ENCODE measurements at regions not wholly inside any gene's neighbourhood (a gene's known extent, or its start where the extent isn't known, plus 50 kb on each side); places are given as distances from the start of the nearest gene placed in this dataset.

DNA sequence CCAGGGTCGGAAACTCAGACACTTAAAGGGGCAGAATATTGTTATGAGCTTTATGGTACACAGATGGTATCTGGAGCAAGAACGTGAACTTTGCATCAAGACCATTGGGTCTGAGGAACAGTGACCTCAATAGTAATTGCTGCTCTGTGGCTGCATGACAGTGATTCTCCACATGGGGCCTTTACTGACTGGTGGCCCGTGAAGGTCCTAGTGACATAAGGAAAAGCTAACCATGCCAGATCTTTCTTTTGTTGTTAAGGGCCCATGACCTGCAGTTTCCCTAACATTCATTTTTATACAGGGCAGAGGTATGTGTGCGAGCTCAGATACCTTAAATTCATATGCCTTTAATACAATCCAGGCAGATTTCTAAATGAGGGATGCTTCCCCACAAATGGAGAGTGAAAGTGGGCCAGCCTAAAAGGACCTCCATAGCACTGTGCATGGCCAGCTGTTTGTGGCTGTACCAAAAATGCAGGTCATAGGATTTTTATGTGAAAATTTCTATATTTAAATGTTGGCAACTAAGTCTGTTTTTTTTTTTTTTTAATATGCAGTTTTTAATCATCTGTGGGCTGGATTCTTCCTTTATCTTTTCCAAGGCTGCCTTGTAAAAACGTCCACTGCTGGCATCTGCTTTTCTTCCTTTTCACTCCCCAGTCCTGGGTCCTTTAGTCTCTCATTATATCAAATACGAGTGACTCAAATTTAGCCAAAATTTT, 188.0 kb upstream of the IL12A start:
- DNase-seq, result no peak

DNA sequence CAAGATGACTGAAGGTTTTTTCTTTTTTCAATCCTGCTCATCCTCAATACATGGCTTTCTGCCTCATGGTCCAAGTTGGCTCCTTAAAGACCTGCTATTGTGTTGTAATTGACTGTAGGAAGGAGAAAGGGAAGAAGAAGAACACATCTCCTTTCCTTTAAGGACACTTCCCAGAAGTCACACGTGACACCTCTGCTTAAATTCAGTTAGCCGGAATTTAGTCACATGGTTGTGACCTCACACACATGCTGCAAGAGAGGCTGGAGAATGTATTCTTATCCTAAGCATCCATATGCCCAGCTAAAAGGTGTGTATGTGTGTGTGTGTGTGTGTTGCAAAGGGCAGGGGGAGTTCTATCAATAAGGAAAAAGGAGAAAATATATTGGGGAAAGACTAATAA, 185.8 kb upstream of the IL12A start:
- DNase-seq, result no peak

- no peak for DNase-seq
Measured at GRCh38 chr3:159803459-159803858, 185.2 kb upstream of the IL12A start.

DNA sequence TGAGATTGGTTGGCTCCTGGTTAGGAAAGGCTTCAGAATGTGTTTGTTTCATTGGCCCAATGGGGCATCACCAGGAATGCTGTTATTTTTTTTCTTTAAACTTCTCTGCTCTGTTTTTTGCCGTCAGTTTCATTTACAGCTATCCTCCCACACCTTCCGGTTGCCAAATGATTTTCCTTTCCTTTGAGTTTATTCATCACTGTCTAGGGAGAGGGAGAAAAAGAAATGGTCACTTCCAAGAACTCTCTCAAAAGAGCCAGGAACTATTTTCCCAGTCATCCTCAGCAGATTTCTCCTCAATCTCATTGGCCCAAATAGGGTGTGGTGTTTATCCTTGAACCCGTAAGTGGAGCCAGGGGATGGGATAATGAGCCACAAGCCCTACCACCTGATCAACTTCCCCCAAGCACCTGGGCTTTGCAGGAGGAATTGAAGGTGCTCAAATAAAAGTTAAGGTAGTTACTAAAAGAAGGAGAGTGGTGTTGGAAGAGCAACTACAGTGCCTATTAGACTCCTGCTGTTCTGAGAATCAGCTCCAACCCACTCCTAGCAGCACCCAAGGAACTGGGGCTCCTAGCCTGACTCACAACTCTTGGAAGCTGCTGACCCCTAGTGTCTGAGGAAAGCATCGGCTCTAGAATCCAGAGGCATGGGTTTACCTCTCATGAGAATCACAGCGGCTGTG, 183.8 kb upstream of the IL12A start:
- peak; percentile 92 for DNase-seq

GRCh38 chr3:159805411-159805772, 183.2 kb upstream of the IL12A start:
- no peak for DNase-seq

DNA sequence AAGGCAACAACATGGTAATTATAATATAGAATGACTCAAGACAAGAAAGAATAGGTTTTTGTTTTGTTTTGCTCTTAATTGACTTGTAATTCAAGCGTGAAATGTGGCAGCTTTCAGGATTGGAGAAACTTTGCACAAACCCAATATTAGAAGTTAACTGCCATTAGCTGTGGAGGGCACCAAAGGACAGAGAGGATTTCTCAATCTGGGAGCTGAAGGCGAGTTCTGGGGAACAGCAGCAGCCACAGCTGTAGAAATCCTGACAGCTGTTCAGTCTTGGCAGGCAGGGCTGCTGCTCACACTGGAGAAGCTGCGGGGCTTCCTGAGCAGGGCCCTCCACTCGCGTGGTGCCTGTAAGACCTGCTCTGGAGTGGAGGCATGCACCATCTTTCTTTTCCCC, 182.2 kb upstream of the IL12A start:
- DNase-seq, result no peak

- no peak for DNase-seq
Measured at GRCh38 chr3:159807137-159808040, 181.2 kb upstream of the IL12A start.

GRCh38 chr3:159813822-159814531, 174.7 kb upstream of the IL12A start:
- DNase-seq, result no peak

GRCh38 chr3:159816512-159816911, 172.1 kb upstream of the IL12A start:
- no peak for DNase-seq

DNA sequence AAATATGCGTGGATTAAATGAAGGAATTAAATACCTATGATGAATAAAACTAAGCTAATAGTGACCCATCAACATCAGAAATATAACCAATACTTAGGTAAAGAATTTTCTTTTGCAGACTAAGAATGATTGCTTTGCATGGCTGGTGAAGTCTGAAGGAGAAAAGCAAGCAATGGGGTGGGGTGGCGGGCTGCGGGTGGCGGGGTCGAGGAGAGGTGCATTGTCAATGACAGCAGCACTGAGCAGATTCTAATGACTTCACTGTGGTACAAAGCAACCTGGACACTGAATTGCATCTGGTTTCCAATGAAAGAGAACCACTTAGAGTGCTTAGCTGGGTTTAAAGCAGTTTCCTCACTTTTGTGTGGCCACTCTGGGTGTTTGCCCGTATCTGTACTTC, 171.5 kb upstream of the IL12A start:
- DNase-seq, result no peak

DNA sequence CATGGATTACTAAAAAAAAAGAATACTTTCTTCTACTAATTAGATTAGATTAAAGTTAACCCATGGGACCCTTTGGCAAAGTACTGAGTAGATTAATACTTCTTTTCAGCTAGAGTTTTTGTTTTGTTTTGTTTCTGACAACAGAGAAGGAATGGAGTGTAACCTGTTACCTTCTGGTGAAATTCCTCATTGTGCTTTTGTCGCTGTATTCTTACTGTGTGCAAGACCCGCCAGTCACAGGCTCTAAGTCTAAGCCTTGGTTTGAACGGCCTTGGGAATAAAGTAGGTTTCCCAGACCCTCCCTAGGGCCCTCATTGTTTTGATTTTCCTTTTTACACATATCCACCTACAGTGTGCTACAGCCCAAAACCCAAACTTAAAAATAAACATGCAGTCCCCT, 171.1 kb upstream of the IL12A start:
- DNase-seq, result no peak

GRCh38 chr3:159818399-159818798, 170.2 kb upstream of the IL12A start:
- DNase-seq, result no peak

DNA sequence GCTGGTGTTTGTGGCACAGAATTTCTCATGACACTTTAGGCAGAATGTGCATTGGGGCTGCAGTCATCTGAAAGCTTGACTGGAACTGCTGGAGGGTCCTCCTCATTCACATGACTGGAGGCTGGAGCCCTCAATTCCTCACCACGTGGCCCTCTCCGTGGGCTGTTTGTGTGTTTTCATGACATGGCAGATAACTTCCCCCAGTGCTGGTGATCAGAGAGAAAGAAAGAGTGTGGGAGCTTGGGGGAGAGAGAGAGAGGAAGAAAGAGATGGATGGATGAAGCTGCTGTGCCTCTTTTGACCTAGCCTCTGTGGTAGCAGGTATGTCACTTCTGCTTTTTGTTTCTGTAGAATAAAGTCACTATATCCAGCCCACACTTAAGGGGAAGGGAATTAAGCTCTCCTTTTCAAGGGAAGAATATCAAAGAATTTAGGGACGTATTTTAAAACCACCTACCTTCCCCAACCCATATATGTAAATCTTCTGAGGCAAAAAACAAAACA, 169.6 kb upstream of the IL12A start:
- no peak for DNase-seq

DNA sequence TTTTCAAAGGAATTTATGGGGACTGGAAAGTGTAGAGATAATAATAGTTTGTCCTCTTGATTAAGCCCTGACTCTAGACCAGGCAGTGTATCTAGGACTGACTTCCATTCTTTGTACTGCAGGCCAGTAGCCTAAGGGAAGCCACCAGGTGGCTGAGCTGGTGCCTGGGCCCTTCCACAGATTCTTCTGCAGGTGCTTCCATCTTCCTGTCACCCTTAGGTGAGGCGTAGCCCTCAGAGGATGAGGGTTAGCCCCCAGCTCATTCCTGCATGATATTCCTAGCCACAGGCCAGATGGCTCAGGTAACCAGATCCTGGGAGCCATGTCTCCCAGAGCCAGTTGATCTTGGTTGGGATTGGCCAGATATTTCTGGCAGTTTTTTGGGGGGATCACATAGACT, 169.0 kb upstream of the IL12A start:
- no peak for DNase-seq

DNA sequence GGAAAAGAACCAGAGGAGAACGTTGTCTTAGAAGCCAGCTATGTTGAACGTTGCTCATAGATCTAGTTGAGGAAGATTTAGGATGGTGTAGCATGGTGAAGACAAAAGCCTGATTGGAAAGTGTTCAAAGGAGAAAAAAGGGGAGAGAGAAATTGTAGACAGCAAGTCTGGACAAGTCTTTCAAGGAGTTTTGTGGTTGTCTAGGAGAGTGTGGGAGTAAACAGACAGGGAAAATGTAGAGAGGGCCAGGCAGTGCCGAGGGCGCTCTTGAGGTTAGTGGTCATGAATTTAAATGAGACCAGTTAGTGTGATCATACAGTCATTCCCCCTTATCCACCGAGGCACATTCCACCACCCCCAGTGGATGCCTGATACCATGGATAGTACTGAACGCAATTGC, 167.5 kb upstream of the IL12A start:
- no peak for DNase-seq

GRCh38 chr3:159821736-159822135, 166.9 kb upstream of the IL12A start:
- DNase-seq, result no peak

DNA sequence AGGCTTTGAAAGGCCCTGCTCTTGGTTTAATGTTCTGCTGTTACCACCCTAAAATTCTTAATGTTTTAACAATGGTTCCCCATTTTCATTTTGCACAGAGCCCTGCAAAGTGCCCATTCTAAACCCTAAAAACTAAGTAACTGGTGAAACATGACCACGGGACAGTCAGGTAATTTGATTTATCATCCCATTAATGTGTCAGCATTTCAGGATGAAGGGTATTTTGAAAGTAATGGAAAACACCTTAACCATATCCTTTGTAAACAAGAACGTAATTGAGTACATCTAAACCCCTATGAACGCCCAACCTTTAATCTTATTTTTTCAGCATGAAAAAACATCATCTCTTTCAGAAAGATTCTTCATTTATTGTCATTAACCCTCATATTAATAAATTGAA, 164.9 kb upstream of the IL12A start:
- no peak for DNase-seq

- DNase-seq, result no peak
Measured at GRCh38 chr3:159824333-159824732, 164.3 kb upstream of the IL12A start.

GRCh38 chr3:159825216-159825854, 163.3 kb upstream of the IL12A start:
- DNase-seq, result no peak

DNA sequence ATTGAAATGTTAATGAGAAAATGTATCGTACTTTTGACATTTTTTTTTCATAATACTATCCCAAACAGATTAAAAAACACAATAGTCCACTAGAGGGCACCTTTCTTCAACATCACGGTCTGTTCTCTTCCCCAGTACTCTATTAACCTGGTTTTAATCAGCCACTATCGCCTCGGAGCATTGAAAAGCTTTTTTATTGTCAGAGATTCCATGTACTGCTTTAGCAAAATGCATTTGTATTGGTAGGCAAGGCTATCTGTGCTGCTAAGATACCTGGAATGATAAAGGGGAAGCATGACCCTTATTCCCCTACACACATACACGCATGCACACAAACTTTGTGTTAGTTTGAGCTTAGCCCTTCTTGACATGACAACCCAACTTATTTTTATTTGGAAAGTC, 160.1 kb upstream of the IL12A start:
- peak; percentile 64 for DNase-seq

GRCh38 chr3:159829056-159829455, 159.6 kb upstream of the IL12A start:
- no peak for DNase-seq

DNA sequence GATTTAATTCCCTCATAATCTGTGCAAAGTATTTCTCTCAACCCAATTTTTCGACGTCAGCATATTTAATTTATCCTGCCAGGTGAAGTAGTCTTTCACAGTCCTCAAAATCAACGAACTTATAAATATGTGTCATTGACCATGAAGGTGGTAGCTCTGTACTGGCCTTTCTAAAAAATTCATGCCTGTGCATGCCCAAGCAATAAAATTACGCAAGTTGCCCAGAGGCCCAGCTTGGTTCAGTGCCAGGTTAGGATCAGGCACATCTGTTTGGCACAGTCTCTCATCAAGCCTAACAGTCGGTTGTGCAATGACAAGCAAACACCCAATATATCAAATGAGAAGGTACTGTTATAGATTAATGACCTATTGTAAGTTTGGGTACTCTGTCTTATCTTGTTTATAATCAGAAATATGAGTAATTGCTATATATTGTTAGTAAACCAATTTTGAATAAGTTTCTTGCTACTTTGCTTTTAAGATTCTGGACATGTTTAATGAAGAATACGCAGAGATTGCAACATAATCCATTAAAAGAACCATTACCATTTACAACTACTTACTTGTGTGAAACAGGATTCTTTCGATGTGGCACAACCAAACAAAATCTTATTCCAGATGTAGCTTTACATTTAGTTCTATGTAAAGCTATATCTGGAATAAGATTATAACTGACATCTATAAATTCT, 159.0 kb upstream of the IL12A start:
- no peak for DNase-seq

Measured in midbrain (tissue), 1 donor.